IMR-90 (cell line): ENCODE measurements at regions not wholly inside any gene's neighbourhood (a gene's known extent, or its start where the extent isn't known, plus 50 kb on each side); places are given as distances from the start of the nearest gene placed in this dataset.

Experiments used
- ATAC-seq: fragments of 200-7000 bp; cut with Tn5 transposase; 2 replicates; pipeline ENCODE4 v1.9.1; 2020; ENCODE audit warnings: low read depth, mild to moderate bottlenecking, moderate library complexity
- BruUV-seq: library from RNA; stranded (reverse); fragments of 400-500 nt; replicated peaks from 2 replicates; lab custom pipeline; 2021; lab: Mats Ljungman, UMichigan
- CTCF ChIA-PET: fragments of 300-600 bp; formaldehyde crosslinking; extraction: SDS; loops from one replicate; lab custom pipeline; 2021; ENCODE audit warnings: antibody characterized with exemption; lab: Yijun Ruan, JAX
- POLR2A ChIA-PET: fragments of 300-600 bp; sonication (Branson Sonifier 250); formaldehyde crosslinking; loops from one replicate; lab custom pipeline; 2022; ENCODE audit warnings: antibody characterized with exemption; ENCODE audit not compliant: unreplicated experiment; lab: Charles Lee
- DNase-seq: peaks from one replicate; pipeline ENCODE4 v3.0.0; 2013
- H2AFZ ChIP-seq: replicated peaks from 2 replicates; pipeline ENCODE3; 2013; ENCODE audit warnings: low read length, mild to moderate bottlenecking; ENCODE audit not compliant: poor library complexity
- H2AK5ac ChIP-seq: 2 replicates; pipeline ENCODE4 v1.6.1; 2013; ENCODE audit warnings: low read depth, low read length, inconsistent platforms
- H2AK9ac ChIP-seq: replicated peaks from 2 replicates; pipeline ENCODE3; 2013; ENCODE audit warnings: mild to moderate bottlenecking, low read depth, low read length, moderate library complexity; ENCODE audit not compliant: poor library complexity
- H2BK120ac ChIP-seq: 2 replicates; pipeline ENCODE4 v1.6.1; 2013; ENCODE audit warnings: low read depth, low read length, inconsistent platforms
- H2BK15ac ChIP-seq: 3 replicates; pipeline ENCODE4 v1.6.1; 2013; ENCODE audit warnings: low read depth, low read length, inconsistent platforms
- H2BK20ac ChIP-seq: 2 replicates; pipeline ENCODE4 v1.6.1; 2013; ENCODE audit warnings: low read depth, mild to moderate bottlenecking, inconsistent platforms, low read length, moderate library complexity
- H2BK5ac ChIP-seq: 2 replicates; pipeline ENCODE4 v1.6.1; 2013; ENCODE audit warnings: mild to moderate bottlenecking, low read depth, low read length, inconsistent platforms; ENCODE audit not compliant: poor library complexity, severe bottlenecking
- H3K14ac ChIP-seq: replicated peaks from 2 replicates; pipeline ENCODE4 v1.6.1; 2013; ENCODE audit warnings: low read depth, low read length, inconsistent platforms
- H3K18ac ChIP-seq: 2 replicates; pipeline ENCODE4 v1.6.1; 2013; ENCODE audit warnings: low read depth, low read length, control low read depth
- H3K23ac ChIP-seq: 2 replicates; pipeline ENCODE4 v1.6.1; 2013; ENCODE audit warnings: low read depth, low read length, inconsistent platforms
- H3K27ac ChIP-seq: 2 replicates; pipeline ENCODE4 v1.5.1; 2013; ENCODE audit warnings: mild to moderate bottlenecking, control low read depth, low read length; ENCODE audit not compliant: insufficient read depth
- H3K27me3 ChIP-seq: 2 replicates; pipeline ENCODE4 v1.6.1; 2013; ENCODE audit warnings: low read length; ENCODE audit not compliant: control insufficient read depth, insufficient read depth
- H3K36me3 ChIP-seq: 2 replicates; pipeline ENCODE4 v1.6.1; 2013; ENCODE audit warnings: low read length, mixed read lengths; ENCODE audit not compliant: control insufficient read depth, insufficient read depth
- H3K4ac ChIP-seq: 2 replicates; pipeline ENCODE4 v1.6.1; 2013; ENCODE audit warnings: low read depth, low read length, inconsistent platforms
- H3K4me1 ChIP-seq: 2 replicates; pipeline ENCODE4 v1.6.1; 2013; ENCODE audit warnings: low read length, mixed read lengths; ENCODE audit not compliant: control insufficient read depth, insufficient read depth
- H3K4me2 ChIP-seq: 2 replicates; pipeline ENCODE4 v1.6.1; 2013; ENCODE audit warnings: low read depth, mild to moderate bottlenecking, control low read depth, low read length, moderate library complexity
- H3K4me3 ChIP-seq: 2 replicates; pipeline ENCODE4 v1.5.1; 2013; ENCODE audit warnings: low read depth, mild to moderate bottlenecking, control low read depth, low read length, moderate library complexity; ENCODE audit not compliant: insufficient read depth
- H3K56ac ChIP-seq: 2 replicates; pipeline ENCODE4 v1.6.1; 2013; ENCODE audit warnings: low read length, inconsistent platforms; ENCODE audit not compliant: insufficient read depth; ENCODE audit errors: extremely low read depth
- H3K79me1 ChIP-seq, 2 experiments: 2 replicates each; pipeline ENCODE4 v1.6.1; 2013; ENCODE audit warnings: low read length in 2 of 2, inconsistent platforms in 1 of 2, low read depth in 1 of 2
- H3K9ac ChIP-seq: 2 replicates; pipeline ENCODE4 v1.6.1; 2013; ENCODE audit warnings: low read depth, low read length, control low read depth
- H3K9me1 ChIP-seq: 2 replicates; pipeline ENCODE4 v1.6.1; 2013; ENCODE audit warnings: low read length, inconsistent platforms; ENCODE audit not compliant: insufficient read depth
- H3K9me3 ChIP-seq: 2 replicates; pipeline ENCODE4 v1.6.1; 2013; ENCODE audit warnings: low read length; ENCODE audit not compliant: control insufficient read depth, insufficient read depth
- H4K20me1 ChIP-seq: 2 replicates; pipeline ENCODE4 v1.6.1; 2013; ENCODE audit warnings: low read length, inconsistent platforms; ENCODE audit not compliant: insufficient read depth
- H4K5ac ChIP-seq: 2 replicates; pipeline ENCODE4 v1.6.1; 2013; ENCODE audit warnings: mild to moderate bottlenecking, low read depth, low read length, control low read depth
- H4K8ac ChIP-seq, 2 experiments: 2 replicates each; pipeline ENCODE4 v1.6.1; 2013; ENCODE audit warnings: low read depth in 2 of 2, low read length in 2 of 2, control low read depth in 1 of 2, inconsistent platforms in 1 of 2
- H4K91ac ChIP-seq: 2 replicates; pipeline ENCODE4 v1.6.1; 2013; ENCODE audit warnings: low read depth, low read length, inconsistent platforms; ENCODE audit not compliant: insufficient read depth
- BHLHE40 ChIP-seq: fragments of 150-350 bp; IDR thresholded peaks from 2 replicates; pipeline ENCODE4 v1.6.1; 2016; ENCODE audit warnings: mild to moderate bottlenecking, low read depth, low read length
- CEBPB ChIP-seq: IDR thresholded peaks from 2 replicates; pipeline ENCODE4 v1.6.1; 2012; ENCODE audit warnings: low read depth, low read length, improper control_type of control experiment
- CHD1 ChIP-seq: IDR thresholded peaks from 2 replicates; pipeline ENCODE4 v1.6.1; 2012; ENCODE audit warnings: low read depth, low read length, improper control_type of control experiment
- CTCF ChIP-seq: conservative IDR thresholded peaks from 2 replicates; pipeline ENCODE4 v1.5.1; 2012; ENCODE audit warnings: mild to moderate bottlenecking, low read depth, low read length, improper control_type of control experiment
- ELK1 ChIP-seq: fragments of 150-350 bp; IDR thresholded peaks from 2 replicates; pipeline ENCODE4 v1.6.1; 2016; ENCODE audit warnings: low read depth, mild to moderate bottlenecking, low read length, moderate library complexity, borderline replicate concordance
- FOS ChIP-seq: fragments of 150-350 bp; IDR thresholded peaks from 2 replicates; pipeline ENCODE4 v1.6.1; 2016; ENCODE audit warnings: low read depth, low read length
- MAFK ChIP-seq: IDR thresholded peaks from 2 replicates; pipeline ENCODE4 v1.6.1; 2012; ENCODE audit warnings: low read depth, low read length, improper control_type of control experiment
- MAZ ChIP-seq: IDR thresholded peaks from 2 replicates; pipeline ENCODE4 v1.6.1; 2012; ENCODE audit warnings: low read depth, mild to moderate bottlenecking, low read length, improper control_type of control experiment, moderate library complexity, borderline replicate concordance
- MXI1 ChIP-seq: IDR thresholded peaks from 2 replicates; pipeline ENCODE4 v1.6.1; 2012; ENCODE audit warnings: low read depth, mild to moderate bottlenecking, low read length, moderate library complexity, borderline replicate concordance
- NFE2L2 ChIP-seq: fragments of 150-350 bp; IDR thresholded peaks from 2 replicates; pipeline ENCODE4 v1.6.1; 2016; ENCODE audit warnings: low read depth, mild to moderate bottlenecking, low read length
- POLR2A ChIP-seq: IDR thresholded peaks from 2 replicates; pipeline ENCODE4 v1.6.1; 2012; ENCODE audit warnings: mild to moderate bottlenecking, low read depth, low read length
- RAD21 ChIP-seq: IDR thresholded peaks from 2 replicates; pipeline ENCODE4 v1.6.1; 2012; ENCODE audit warnings: low read length, improper control_type of control experiment
- RCOR1 ChIP-seq: IDR thresholded peaks from 2 replicates; pipeline ENCODE4 v1.6.1; 2012; ENCODE audit warnings: mild to moderate bottlenecking, low read length, improper control_type of control experiment; ENCODE audit not compliant: insufficient replicate concordance
- RFX5 ChIP-seq: IDR thresholded peaks from 2 replicates; pipeline ENCODE4 v1.8.0; 2012; ENCODE audit warnings: low read depth, mild to moderate bottlenecking, low read length, moderate library complexity
- SMC3 ChIP-seq: fragments of 150-350 bp; IDR thresholded peaks from 2 replicates; pipeline ENCODE4 v1.6.1; 2016; ENCODE audit warnings: low read depth, mild to moderate bottlenecking, antibody characterized with exemption, low read length, moderate library complexity
- USF2 ChIP-seq: fragments of 150-350 bp; IDR thresholded peaks from 2 replicates; pipeline ENCODE4 v1.6.1; 2017; ENCODE audit warnings: mild to moderate bottlenecking, antibody characterized with exemption, low read length, low read depth
- WGBS, 2 experiments: methylation state at CpG; one replicate each; pipeline versions ENCODE4 v1.1.5 to v1.1.7; 2013; ENCODE audit warnings: missing lambda C conversion rate in 2 of 2; ENCODE audit not compliant: insufficient read length in 1 of 2; ENCODE audit errors: extremely low coverage in 2 of 2; 5-methylcytosine and 5-hydroxymethylcytosine counted together
- dilution Hi-C: fragments of 300-500 bp; cut with HindIII; formaldehyde crosslinking; loops from one replicate; pipeline ENCODE4 v1.14.3; 2018; ENCODE audit warnings: low sequenced_read_pairs; ENCODE audit not compliant: unreplicated experiment
- in situ Hi-C: fragments of 300-500 bp; cut with MboI; formaldehyde crosslinking; loops from 3 replicates; pipeline ENCODE4 v1.14.3; 2019; ENCODE audit warnings: low sequenced_read_pairs, inconsistent platforms, mixed read lengths
- intact Hi-C: fragments of 100-400 bp; cut with micrococcal nuclease; formaldehyde crosslinking; loops from 2 replicates; pipeline ENCODE4 v1.10.0; 2022

- no peak overlapping the region for H2BK120ac ChIP-seq
- no peak for TF ChIP-seq USF2
- TF ChIP-seq MAFK, result no peak
- no peak for TF ChIP-seq RFX5
- no peak for TF ChIP-seq RCOR1
- no peak for TF ChIP-seq CTCF
- no peak for TF ChIP-seq MAZ
- no peak for TF ChIP-seq NFE2L2
- no peak for TF ChIP-seq RAD21
- no peak for TF ChIP-seq MXI1
- TF ChIP-seq BHLHE40, result no peak
- TF ChIP-seq SMC3, result no peak
- no peak for TF ChIP-seq ELK1
- no peak for TF ChIP-seq POLR2A
- no peak for TF ChIP-seq FOS
- no peak for TF ChIP-seq CHD1
- TF ChIP-seq CEBPB, result no peak
- H3K23ac ChIP-seq, result no peak overlapping the region
- in situ Hi-C loops (no loop called here), intact Hi-C loops (no loop called here), dilution Hi-C loops (no loop called here)
- no peak overlapping the region for H3K14ac ChIP-seq
- H3K4me2 ChIP-seq, result no peak overlapping the region
- no peak overlapping the region for H2AK9ac ChIP-seq
- no peak overlapping the region for H2AK5ac ChIP-seq
- H3K27ac ChIP-seq, result no peak overlapping the region
- no peak overlapping the region for H3K18ac ChIP-seq
- H3K56ac ChIP-seq, result no peak overlapping the region
- ChIA-PET CTCF (no interaction called here), POLR2A (no interaction called here)
- H4K20me1 ChIP-seq, result no peaks in the 10 kb centered on the region
- no peak overlapping the region for H3K4ac ChIP-seq
- no peaks in the 10 kb centered on the region for H3K27me3 ChIP-seq
- BruUV-seq, result no TSS peak
- no peak overlapping the region for H3K9ac ChIP-seq
- H3K36me3 ChIP-seq, result no peaks in the 10 kb centered on the region
- WGBS, 2 experiments, result no CpG with 5 or more reads among the region's 3 CpGs
- no peak overlapping the region for H2AFZ ChIP-seq
- no peak overlapping the region for H4K5ac ChIP-seq
- no peak overlapping the region for H4K8ac ChIP-seq
- no peak overlapping the region for H2BK20ac ChIP-seq
- H3K79me1 ChIP-seq, result no peaks in the 10 kb centered on the region
- no peaks in the 10 kb centered on the region for H3K9me1 ChIP-seq
- H3K9me3 ChIP-seq, result peaks cover 6% of the 10 kb centered on the region; the same call in 1 of the 2 replicates
- ATAC-seq (no peak), DNase-seq (no peak)
- no peak overlapping the region for H2BK5ac ChIP-seq
- no peaks in the 10 kb centered on the region for H3K4me1 ChIP-seq
- no peak overlapping the region for H3K4me3 ChIP-seq
- H4K91ac ChIP-seq, result no peak overlapping the region
- H2BK15ac ChIP-seq, result no peak overlapping the region
Measured at GRCh38 chrX:63934791-63935190, 149.8 kb upstream of the ARHGEF9 start.
